ENCODE measurements at regions not wholly inside any gene's neighbourhood (a gene's known extent, or its start where the extent isn't known, plus 50 kb on each side); places are given as distances from the start of the nearest gene placed in this dataset.

DNA sequence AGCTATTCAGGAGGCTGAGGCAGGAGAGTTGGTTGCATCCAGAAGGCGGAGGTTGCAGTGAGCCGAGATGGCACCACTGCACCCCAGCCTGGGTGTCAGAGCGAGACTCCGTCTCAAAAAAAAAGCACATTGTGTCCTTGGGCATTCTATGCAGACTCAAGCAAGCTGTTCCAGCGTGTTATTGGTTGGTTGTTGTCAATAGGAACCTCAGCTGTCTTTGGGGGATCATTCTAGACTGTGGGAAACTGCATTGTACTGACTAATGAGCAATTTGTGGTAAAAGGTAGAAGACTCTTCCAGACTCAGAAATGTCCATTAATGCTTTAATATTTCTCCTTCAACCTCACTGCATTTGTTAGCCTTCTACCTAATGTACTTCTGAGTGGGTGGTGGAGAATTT lies 379.5 kb upstream of the GRAMD2B start:
- H3K27me3 ChIP-seq: no peaks in the 10 kb centered on the region
- DNase-seq: no peak
- no peak for TF ChIP-seq POLR2A (IDR thresholded peaks at IDR 0.05)
- TF ChIP-seq, protein P1, sequence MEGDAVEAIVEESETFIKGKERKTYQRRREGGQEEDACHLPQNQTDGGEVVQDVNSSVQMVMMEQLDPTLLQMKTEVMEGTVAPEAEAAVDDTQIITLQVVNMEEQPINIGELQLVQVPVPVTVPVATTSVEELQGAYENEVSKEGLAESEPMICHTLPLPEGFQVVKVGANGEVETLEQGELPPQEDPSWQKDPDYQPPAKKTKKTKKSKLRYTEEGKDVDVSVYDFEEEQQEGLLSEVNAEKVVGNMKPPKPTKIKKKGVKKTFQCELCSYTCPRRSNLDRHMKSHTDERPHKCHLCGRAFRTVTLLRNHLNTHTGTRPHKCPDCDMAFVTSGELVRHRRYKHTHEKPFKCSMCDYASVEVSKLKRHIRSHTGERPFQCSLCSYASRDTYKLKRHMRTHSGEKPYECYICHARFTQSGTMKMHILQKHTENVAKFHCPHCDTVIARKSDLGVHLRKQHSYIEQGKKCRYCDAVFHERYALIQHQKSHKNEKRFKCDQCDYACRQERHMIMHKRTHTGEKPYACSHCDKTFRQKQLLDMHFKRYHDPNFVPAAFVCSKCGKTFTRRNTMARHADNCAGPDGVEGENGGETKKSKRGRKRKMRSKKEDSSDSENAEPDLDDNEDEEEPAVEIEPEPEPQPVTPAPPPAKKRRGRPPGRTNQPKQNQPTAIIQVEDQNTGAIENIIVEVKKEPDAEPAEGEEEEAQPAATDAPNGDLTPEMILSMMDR (IDR thresholded peaks at IDR 0.05): no peak
- no peak overlapping the region for H3K4me3 ChIP-seq
- WGBS, 4 donors: 67 to 93% (median 89%) methylated on average over 4 to 5 of the region's 5 CpGs
- intact Hi-C loops (cut with DNase I): no loop called here
- no peaks in the 10 kb centered on the region for H3K36me3 ChIP-seq (replicated peaks in 1 of 2)
- H3K9me3 ChIP-seq (replicated peaks in 1 of 3): no peaks in the 10 kb centered on the region
- H3K27ac ChIP-seq: no peak overlapping the region
- H3K4me1 ChIP-seq (replicated peaks in 1 of 2): peaks cover 0 to 9% of the 10 kb centered on the region in 2 donors

GRCh38 chr5:126044111-126044668 lies 379.0 kb upstream of the GRAMD2B start:
- H3K36me3 ChIP-seq (replicated peaks in 1 of 2): no peaks in the 10 kb centered on the region
- 49 to 64% (median 62%) methylated on average over 7 of the region's 7 CpGs for WGBS, 4 donors
- intact Hi-C loops (cut with DNase I): no loop called here
- no peak for TF ChIP-seq POLR2A (IDR thresholded peaks at IDR 0.05)
- peaks cover 0 to 9% of the 10 kb centered on the region in 2 donors for H3K4me1 ChIP-seq (replicated peaks in 1 of 2)
- H3K27me3 ChIP-seq: no peaks in the 10 kb centered on the region
- H3K4me3 ChIP-seq: no peak overlapping the region
- H3K9me3 ChIP-seq (replicated peaks in 1 of 3): no peaks in the 10 kb centered on the region
- H3K27ac ChIP-seq: no peak overlapping the region
- peak in 1 of 7 donors; percentile 78 for DNase-seq

GRCh38 chr5:126044931-126045565 lies 378.2 kb upstream of the GRAMD2B start:
- DNase-seq: no peak
- Histone ChIP-seq H3K9me3 (replicated peaks in 1 of 3) (no peaks in the 10 kb centered on the region), H3K4me1 (replicated peaks in 1 of 2) (peaks cover 0 to 9% of the 10 kb centered on the region in 2 donors), H3K36me3 (replicated peaks in 1 of 2) (no peaks in the 10 kb centered on the region), H3K27me3 (no peaks in the 10 kb centered on the region), H3K27ac (no peak overlapping the region), H3K4me3 (no peak overlapping the region)
- 88 to 96% (median 90%) methylated on average over 3 of the region's 3 CpGs for WGBS, 4 donors
- intact Hi-C loops (cut with DNase I): no loop called here
- TF ChIP-seq, protein P1 (IDR thresholded peaks at IDR 0.05): no peak
- TF ChIP-seq POLR2A (IDR thresholded peaks at IDR 0.05): no peak

DNA sequence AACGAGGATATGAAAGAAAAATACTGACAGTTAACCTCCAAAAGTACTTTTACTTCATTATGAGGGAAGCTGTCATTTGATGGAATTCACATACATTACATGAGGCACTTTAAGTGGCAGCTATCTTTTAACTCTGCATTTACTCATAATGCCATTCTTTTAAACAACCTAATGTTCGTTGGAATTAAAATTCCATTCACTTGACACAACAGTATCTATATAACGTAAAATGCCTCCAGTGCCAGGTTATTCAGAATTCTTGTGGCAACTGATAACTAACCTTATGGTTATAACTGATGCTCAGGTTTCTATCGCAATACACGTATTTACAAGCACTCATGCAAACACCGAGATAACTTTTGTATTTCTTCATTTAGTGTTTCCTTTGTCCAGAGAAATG lies 376.9 kb upstream of the GRAMD2B start:
- H3K4me3 ChIP-seq: no peak overlapping the region
- 69 to 79% (median 74%) methylated on average over 6 of the region's 6 CpGs for WGBS, 4 donors
- no peaks in the 10 kb centered on the region for H3K27me3 ChIP-seq
- intact Hi-C loops (cut with DNase I): no loop called here
- peaks cover 0 to 9% of the 10 kb centered on the region in 2 donors for H3K4me1 ChIP-seq (replicated peaks in 1 of 2)
- no peak for DNase-seq
- H3K36me3 ChIP-seq (replicated peaks in 1 of 2): no peaks in the 10 kb centered on the region
- H3K9me3 ChIP-seq (replicated peaks in 1 of 3): no peaks in the 10 kb centered on the region
- TF ChIP-seq POLR2A (IDR thresholded peaks at IDR 0.05): no peak
- TF ChIP-seq, protein P1 (IDR thresholded peaks at IDR 0.05): no peak
- H3K27ac ChIP-seq: no peak overlapping the region
